OCI-LY3 (cell line): ENCODE measurements at regions not wholly inside any gene's neighbourhood (a gene's known extent, or its start where the extent isn't known, plus 50 kb on each side); places are given as distances from the start of the nearest gene placed in this dataset.

Experiments used
- H2AFZ ChIP-seq: fragments of 200-600, 300-600 bp; shearing (Covaris generic); 2 replicates; pipeline ENCODE4 v1.6.0; 2014; ENCODE audit warnings: antibody characterized with exemption, low read depth, low read length
- H3K27ac ChIP-seq: fragments of 200-600, 300-600 bp; sonication (generic); 2 replicates; pipeline ENCODE4 v1.5.1; 2014; ENCODE audit warnings: mild to moderate bottlenecking, low read length, moderate library complexity, mixed read lengths
- H3K27me3 ChIP-seq: fragments of 200-600, 300-600 bp; sonication (generic); 2 replicates; pipeline ENCODE4 v1.6.1; 2014; ENCODE audit warnings: low read depth, low read length, mixed read lengths
- H3K36me3 ChIP-seq: fragments of 200-600, 300-600 bp; sonication (generic); replicated peaks from 2 replicates; pipeline ENCODE3; 2014; ENCODE audit warnings: low read depth, low read length, mixed read lengths
- H3K4me1 ChIP-seq: fragments of 300-600, 200-600 bp; sonication (generic); 2 replicates; pipeline ENCODE4 v1.6.1; 2014; ENCODE audit warnings: low read length, mixed read lengths
- H3K4me2 ChIP-seq: fragments of 200-600, 300-600 bp; sonication (generic); 2 replicates; pipeline ENCODE4 v1.6.1; 2014; ENCODE audit warnings: low read length, mixed read lengths
- H3K4me3 ChIP-seq: fragments of 300-600, 200-600 bp; sonication (generic); 2 replicates; pipeline ENCODE4 v1.5.1; 2014; ENCODE audit warnings: antibody characterized with exemption, mild to moderate bottlenecking, low read length, moderate library complexity
- H3K79me2 ChIP-seq: fragments of 300-600, 200-600 bp; shearing (Covaris generic); 2 replicates; pipeline ENCODE4 v1.6.1; 2014; ENCODE audit warnings: mild to moderate bottlenecking, low read length, mixed read lengths
- H3K9ac ChIP-seq: fragments of 300-600, 200-600 bp; shearing (Covaris generic); 2 replicates; pipeline ENCODE4 v1.6.0; 2014; ENCODE audit warnings: mild to moderate bottlenecking, low read length, moderate library complexity
- H3K9me3 ChIP-seq: fragments of 200-600, 300-600 bp; shearing (Covaris generic); 2 replicates; pipeline ENCODE4 v1.6.1; 2014; ENCODE audit warnings: low read length, mixed read lengths; ENCODE audit not compliant: insufficient read depth
- H4K20me1 ChIP-seq: fragments of 200-600, 300-600 bp; sonication (generic); 2 replicates; pipeline ENCODE4 v1.6.1; 2016; ENCODE audit warnings: low read length, mixed read lengths; ENCODE audit not compliant: insufficient read depth
- CTCF ChIP-seq: fragments of 200-600, 300-600 bp; sonication (generic); IDR thresholded peaks from 2 replicates; pipeline ENCODE4 v1.5.1; 2014; ENCODE audit warnings: antibody characterized with exemption, low read length, low read depth
- EZH2phosphoT487 ChIP-seq: fragments of 200-600 bp; shearing (Covaris generic); IDR thresholded peaks from 2 replicates; pipeline ENCODE4 v1.6.1; 2018; ENCODE audit warnings: antibody characterized with exemption, mixed run types, low read depth

- H4K20me1 ChIP-seq: no peaks in the 10 kb centered on the region
- H3K27ac ChIP-seq: no peak overlapping the region
- no peak overlapping the region for H3K4me2 ChIP-seq
- H3K9ac ChIP-seq: no peak overlapping the region
- no peak overlapping the region for H2AFZ ChIP-seq
- H3K27me3 ChIP-seq: no peaks in the 10 kb centered on the region
- H3K79me2 ChIP-seq: no peaks in the 10 kb centered on the region
- no peaks in the 10 kb centered on the region for H3K4me1 ChIP-seq
- no peaks in the 10 kb centered on the region for H3K36me3 ChIP-seq
- no peak overlapping the region for H3K4me3 ChIP-seq
- H3K9me3 ChIP-seq: no peaks in the 10 kb centered on the region
- TF ChIP-seq CTCF (no peak), EZH2phosphoT487 (no peak)
Observed at GRCh38 chr12:114774197-114774596, 90.2 kb upstream of the TBX3 start.

- Histone ChIP-seq H4K20me1 (no peaks in the 10 kb centered on the region), H3K9me3 (no peaks in the 10 kb centered on the region), H2AFZ (no peak overlapping the region), H3K4me1 (no peaks in the 10 kb centered on the region), H3K27me3 (no peaks in the 10 kb centered on the region), H3K36me3 (no peaks in the 10 kb centered on the region), H3K4me2 (no peak overlapping the region), H3K4me3 (no peak overlapping the region), H3K79me2 (no peaks in the 10 kb centered on the region), H3K27ac (no peak overlapping the region), H3K9ac (no peak overlapping the region)
- TF ChIP-seq CTCF: no peak
- TF ChIP-seq EZH2phosphoT487: no peak
Observed at GRCh38 chr12:114770323-114770722, 86.3 kb upstream of the TBX3 start.

GRCh38 chr12:114769634-114770033 is 85.7 kb upstream of the TBX3 start:
- Histone ChIP-seq H3K4me1 (no peaks in the 10 kb centered on the region), H3K9me3 (no peaks in the 10 kb centered on the region), H2AFZ (no peak overlapping the region), H4K20me1 (no peaks in the 10 kb centered on the region), H3K9ac (no peak overlapping the region), H3K27ac (no peak overlapping the region), H3K27me3 (no peaks in the 10 kb centered on the region), H3K36me3 (no peaks in the 10 kb centered on the region), H3K4me3 (no peak overlapping the region), H3K4me2 (no peak overlapping the region), H3K79me2 (no peaks in the 10 kb centered on the region)
- TF ChIP-seq EZH2phosphoT487 (no peak), CTCF (no peak)

GRCh38 chr12:114767906-114768722 is 84.1 kb upstream of the TBX3 start:
- TF ChIP-seq EZH2phosphoT487 (no peak), CTCF (no peak)
- H3K27me3 ChIP-seq: no peaks in the 10 kb centered on the region
- H3K4me3 ChIP-seq: no peak overlapping the region
- H3K9ac ChIP-seq: no peak overlapping the region
- H3K27ac ChIP-seq: no peak overlapping the region
- no peak overlapping the region for H2AFZ ChIP-seq
- no peaks in the 10 kb centered on the region for H3K4me1 ChIP-seq
- no peak overlapping the region for H3K4me2 ChIP-seq
- no peaks in the 10 kb centered on the region for H3K79me2 ChIP-seq
- H3K36me3 ChIP-seq: no peaks in the 10 kb centered on the region
- no peaks in the 10 kb centered on the region for H4K20me1 ChIP-seq
- no peaks in the 10 kb centered on the region for H3K9me3 ChIP-seq
